Cardiac fibroblast (primary cell): ENCODE measurements at regions not wholly inside any gene's neighbourhood (a gene's known extent, or its start where the extent isn't known, plus 50 kb on each side); places are given as distances from the start of the nearest gene placed in this dataset.

Experiments
- DNase-seq, 2 donors: peaks; one replicate each; pipeline versions ENCODE4 v3.0.0 to v3.0.0-alpha.2; 2010; ENCODE audit warnings: low read depth in 2 of 2
- H3K4me3 ChIP-seq, 2 donors: replicated peaks in 1 of 2; 1 replicate in 1 of 2; 2 replicates in 1 of 2; pipeline ENCODE4 v1.5.1; 2011; ENCODE audit warnings: low read depth in 2 of 2, low read length in 2 of 2, mild to moderate bottlenecking in 2 of 2, moderate library complexity in 1 of 2
- CTCF ChIP-seq: IDR thresholded peaks from one replicate; pipeline ENCODE4 v1.5.1; 2011; ENCODE audit warnings: low read depth, mild to moderate bottlenecking, low read length, inconsistent platforms

- no peak for TF ChIP-seq CTCF
- DNase-seq: peak; percentile 36 to 58
- H3K4me3 ChIP-seq: no peak overlapping the region
Measured at GRCh38 chr17:70307430-70308225, 138.3 kb downstream of the KCNJ2 start.

GRCh38 chr17:70308618-70309017 is 139.3 kb downstream of the KCNJ2 start:
- no peak for DNase-seq
- no peak overlapping the region for H3K4me3 ChIP-seq
- TF ChIP-seq CTCF: no peak

DNA sequence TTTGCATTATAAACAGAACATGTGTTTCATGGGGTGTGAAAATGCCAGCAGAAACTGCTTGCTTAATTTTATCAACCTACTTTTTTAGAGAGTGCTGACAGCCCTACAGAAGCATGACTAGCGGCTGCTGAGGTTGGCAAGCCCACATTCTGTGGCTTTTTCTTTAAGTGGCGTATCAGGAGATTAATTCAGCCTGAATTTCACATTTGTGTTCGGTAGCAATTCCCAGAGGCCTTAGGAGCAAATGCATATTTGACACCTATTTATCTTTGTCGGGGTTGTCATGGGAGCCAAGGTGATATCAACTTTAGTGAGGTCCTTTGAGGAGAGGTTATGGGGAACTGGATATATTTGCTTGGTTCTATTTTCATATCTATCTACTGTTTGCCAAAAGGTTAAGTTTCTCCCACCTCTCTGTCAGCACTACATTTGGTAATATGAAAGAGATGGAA is 140.9 kb downstream of the KCNJ2 start:
- no peak for TF ChIP-seq CTCF
- peak in 1 of 2 donors; percentile 27 for DNase-seq
- H3K4me3 ChIP-seq: no peak overlapping the region

DNA sequence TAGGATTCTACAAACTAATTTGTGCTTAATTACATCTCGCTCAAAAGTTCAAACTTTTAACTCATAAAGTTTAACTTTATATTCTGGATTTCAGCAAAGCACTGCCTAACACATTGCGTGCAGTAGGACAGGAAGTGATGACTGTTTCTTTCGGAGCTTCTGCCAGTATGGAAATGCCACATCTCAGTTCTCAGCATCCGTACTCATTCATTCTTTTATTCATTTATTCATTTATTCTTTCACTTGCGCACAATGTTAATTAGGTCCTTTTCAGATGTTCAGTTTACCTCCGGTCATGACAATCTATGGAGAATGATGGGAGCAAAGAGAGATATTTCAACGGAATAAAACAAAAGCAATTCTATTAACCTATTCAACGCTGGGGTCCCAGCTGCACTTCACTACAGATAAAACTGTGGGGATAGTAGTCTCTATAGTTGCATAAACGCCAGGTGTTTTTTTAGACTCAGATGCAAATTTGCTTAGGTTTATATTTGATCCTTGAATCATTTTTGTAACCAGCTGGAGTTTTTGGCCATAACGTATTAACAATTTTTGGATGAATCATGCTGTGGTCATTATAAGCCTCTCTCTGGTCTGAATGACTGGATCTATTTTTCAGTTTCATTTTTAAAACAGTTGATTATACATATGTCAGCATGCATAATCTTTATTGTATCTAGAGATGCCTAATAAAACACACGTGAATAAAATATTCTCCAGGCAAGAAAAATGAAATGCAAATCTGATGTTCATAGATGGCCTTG is 143.9 kb downstream of the KCNJ2 start:
- DNase-seq: peak; percentile 13 to 72
- no peak overlapping the region for H3K4me3 ChIP-seq
- no peak for TF ChIP-seq CTCF

GRCh38 chr17:70314096-70314495 is 144.8 kb downstream of the KCNJ2 start:
- TF ChIP-seq CTCF: no peak
- no peak overlapping the region for H3K4me3 ChIP-seq
- peak in 1 of 2 donors; percentile 59 for DNase-seq

DNA sequence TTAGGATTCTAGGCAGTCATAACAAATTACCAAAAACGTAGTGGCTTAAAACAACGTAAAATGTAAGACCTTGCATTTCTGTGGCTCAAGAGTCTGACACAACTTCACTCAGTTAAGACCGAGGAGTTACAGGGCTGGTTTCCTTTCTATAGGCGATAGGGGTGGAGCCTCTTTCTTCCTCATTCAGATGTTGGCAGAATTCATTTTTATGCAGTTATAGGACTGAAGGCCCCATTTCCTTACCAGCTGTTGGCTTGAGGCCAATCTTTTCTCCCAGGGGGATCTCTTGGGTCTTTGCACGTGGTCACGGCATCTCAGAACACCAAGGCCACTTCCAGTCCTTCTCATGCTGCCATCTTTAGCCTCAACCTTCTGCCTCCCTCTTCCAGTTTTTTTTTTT is 145.2 kb downstream of the KCNJ2 start:
- DNase-seq: no peak
- TF ChIP-seq CTCF: no peak
- no peak overlapping the region for H3K4me3 ChIP-seq
